Stimulated activated CD4-positive, alpha-beta T cell treated with anti-CD3 and anti-CD28 coated beads, Interleukin-4, amount 100 ng/mL, for 4 hours (primary cell): ENCODE measurements at regions not wholly inside any gene's neighbourhood (a gene's known extent, or its start where the extent isn't known, plus 50 kb on each side); places are given as distances from the start of the nearest gene placed in this dataset.

Source experiments
- DNase-seq, 2 experiments: peaks; one replicate each; pipeline ENCODE4 v3.0.0-alpha.2; 2020

- no peak for DNase-seq
Observed at GRCh38 chr4:63017300-63017699, 1392.0 kb downstream of the TECRL start.

DNA sequence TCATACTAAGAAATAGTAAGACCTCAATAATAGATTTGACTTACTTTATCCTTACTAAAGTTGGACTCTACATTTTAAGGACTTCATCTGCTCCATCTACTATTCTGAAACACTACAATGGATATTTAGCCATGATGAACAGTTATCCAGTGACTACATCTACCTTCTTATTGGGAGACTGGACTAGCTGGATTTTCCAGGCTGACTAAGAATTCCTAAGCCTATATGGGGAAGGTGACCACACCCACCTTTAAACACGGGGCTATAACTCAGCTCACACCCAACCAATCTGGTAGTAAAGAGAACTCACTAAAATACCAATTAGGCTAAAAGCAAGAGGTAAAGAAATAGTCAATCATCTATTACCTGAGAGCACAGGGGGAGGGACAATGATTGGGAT is 1438.4 kb downstream of the TECRL start:
- no peak for DNase-seq

DNA sequence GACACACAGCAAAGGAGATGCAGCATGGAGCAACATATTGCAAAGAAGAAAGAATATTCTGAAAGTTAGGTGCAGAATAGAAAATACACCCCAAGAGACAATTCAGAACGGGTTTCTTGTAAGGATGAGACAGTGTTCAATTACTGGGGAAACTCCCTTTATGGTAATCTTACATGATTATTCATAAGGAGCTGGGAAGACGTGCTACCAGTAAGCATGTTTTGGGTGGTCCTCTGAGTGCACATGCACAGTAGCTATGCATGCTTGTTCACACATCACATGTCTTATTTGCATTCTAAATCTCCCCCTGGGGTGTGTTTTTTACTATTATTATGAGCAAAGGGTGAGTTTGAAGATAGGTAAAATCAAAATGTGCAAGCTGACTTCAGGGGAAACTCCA is 1448.8 kb downstream of the TECRL start:
- DNase-seq = no peak

DNA sequence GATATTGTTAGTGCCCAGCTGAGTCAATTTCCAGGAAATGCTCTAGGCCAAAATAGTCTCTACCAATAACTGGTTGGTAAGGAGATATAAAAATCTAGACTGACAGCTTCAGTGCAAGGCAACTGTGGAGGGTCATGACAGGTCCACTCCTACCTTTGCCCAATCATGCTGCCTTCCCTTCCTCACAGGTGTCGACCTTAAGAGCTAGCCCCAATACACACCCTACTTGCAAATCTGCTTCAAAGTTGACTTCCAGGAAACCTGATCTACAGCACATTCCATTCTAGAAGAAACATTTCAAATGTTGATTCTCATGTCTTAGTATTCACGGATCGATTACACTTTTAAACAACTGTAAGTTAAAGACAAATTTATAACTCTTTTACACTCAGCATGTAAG is 1455.5 kb downstream of the TECRL start:
- DNase-seq = no peak

GRCh38 chr4:62952366-62952765 is 1456.9 kb downstream of the TECRL start:
- no peak for DNase-seq

- DNase-seq = no peak
Observed at GRCh38 chr4:62948108-62948507, 1461.1 kb downstream of the TECRL start.

DNA sequence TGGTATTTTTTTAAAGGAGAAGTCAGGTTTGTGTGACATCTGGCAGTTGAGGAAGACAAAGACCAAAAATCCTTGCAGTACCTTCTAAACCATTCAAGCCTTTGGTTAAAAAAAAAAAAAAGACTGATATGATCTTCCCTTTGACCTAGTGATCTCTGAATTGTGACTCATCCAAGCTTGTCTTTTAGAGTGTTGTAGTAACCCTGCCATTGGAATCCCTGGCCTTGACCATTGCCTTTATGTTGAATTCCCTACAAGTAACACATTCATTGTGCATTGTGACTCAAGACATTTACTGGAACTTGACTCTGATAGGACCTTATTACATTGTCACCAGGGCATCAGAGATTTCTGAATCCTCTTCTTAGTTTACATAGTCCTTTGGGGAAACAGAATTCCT is 1469.0 kb downstream of the TECRL start:
- no peak for DNase-seq

DNA sequence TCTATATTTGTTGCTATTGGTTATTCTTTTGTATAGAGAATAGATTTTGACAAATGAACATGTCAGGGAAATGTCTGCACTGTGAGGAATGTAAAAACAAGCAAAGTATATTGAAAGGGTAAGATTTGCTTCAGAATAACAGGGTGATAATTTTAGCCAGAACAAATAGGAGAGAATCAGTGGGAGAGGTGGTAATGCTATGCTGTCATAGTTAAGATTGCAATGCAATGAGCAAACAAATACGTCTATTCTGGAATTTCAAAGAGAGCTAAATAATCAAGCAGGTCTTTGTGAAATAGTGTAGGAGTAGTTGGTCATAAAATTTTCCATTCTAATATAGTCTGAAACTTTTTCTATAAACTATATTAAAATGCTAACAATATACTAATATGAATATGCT is 1478.4 kb downstream of the TECRL start:
- no peak for DNase-seq

- no peak for DNase-seq
Observed at GRCh38 chr4:62928483-62928882, 1480.8 kb downstream of the TECRL start.

DNA sequence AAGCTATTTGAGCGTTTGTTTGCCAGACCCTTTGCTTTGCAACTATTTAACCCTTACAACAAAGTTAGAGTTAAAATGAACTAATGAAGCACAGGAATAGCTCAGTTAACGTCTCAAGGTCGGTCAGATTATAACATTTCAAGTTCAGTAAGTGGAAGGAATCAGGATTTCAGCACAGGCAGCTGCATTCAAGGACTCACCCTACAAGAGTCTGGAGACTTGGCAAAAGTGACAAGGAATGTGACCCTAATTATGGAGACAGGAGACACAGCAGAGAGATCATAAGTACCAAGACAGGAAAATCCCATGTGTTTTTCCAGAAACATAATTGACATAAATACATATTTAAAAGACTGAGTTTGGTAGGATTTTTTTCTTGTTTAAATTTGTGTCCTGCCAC is 1481.7 kb downstream of the TECRL start:
- no peak for DNase-seq

- DNase-seq = no peak
Observed at GRCh38 chr4:62923783-62924182, 1485.5 kb downstream of the TECRL start.

DNA sequence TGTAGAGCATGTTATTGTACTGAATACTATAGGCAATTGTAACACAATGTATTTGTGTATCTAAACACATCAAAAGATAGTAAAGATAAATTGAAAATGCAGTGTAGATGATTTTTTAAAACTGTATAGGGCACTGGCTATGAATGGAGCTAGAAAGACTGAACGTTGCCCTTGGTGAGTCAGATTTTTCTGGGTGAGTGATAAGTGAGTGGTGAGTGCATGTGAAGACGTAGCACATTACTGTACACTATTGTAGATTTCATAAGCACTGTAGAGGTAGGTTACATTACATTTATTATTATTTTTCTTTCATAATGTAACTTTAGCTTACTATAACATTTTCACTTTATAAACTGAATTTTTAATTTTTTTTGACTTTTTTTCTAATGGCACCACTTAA is 1491.6 kb downstream of the TECRL start:
- no peak for DNase-seq

DNA sequence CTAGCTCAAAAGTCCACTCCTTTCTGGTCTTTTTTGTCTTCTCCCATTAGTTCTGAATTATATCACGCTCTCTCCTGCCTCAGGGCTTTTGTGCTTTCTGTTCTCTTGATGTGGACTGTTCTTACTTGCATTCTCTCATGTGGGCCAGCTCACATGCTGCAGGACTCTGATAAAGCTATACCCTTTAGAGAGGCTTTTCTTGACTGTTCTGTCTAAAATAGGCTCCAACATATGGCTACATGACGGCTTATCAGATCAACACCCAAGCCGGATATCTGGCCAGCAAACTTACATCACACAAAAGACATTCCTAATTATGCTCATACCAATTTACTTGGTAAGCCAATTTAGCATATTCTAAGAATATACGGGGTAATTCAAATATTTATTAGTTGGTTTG is 1494.5 kb downstream of the TECRL start:
- no peak for DNase-seq

- DNase-seq = no peak
Observed at GRCh38 chr4:62913065-62913464, 1496.2 kb downstream of the TECRL start.

- no peak for DNase-seq
Observed at GRCh38 chr4:62912531-62912930, 1496.7 kb downstream of the TECRL start.

GRCh38 chr4:62909238-62909637 is 1500.0 kb downstream of the TECRL start:
- no peak for DNase-seq

DNA sequence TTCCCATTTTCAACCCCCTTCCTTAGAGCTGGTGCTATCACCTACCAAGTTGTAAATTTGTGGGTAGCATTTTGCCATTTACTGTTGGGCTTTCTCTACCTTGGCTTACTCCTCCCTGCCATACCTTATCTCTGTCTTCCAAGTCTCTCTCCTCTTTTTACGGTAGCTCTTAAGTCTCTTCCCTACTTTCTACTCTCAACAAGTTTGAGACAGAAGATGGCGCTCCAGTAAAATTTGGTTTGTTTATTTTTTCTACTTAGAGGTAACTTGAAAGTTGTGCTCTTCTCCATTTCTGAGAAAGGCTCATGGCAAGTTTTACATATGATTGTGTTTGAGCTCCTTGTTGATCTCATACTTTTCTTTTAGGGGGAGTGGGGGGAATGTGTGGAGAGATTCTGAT is 1508.1 kb downstream of the TECRL start:
- DNase-seq = no peak

DNA sequence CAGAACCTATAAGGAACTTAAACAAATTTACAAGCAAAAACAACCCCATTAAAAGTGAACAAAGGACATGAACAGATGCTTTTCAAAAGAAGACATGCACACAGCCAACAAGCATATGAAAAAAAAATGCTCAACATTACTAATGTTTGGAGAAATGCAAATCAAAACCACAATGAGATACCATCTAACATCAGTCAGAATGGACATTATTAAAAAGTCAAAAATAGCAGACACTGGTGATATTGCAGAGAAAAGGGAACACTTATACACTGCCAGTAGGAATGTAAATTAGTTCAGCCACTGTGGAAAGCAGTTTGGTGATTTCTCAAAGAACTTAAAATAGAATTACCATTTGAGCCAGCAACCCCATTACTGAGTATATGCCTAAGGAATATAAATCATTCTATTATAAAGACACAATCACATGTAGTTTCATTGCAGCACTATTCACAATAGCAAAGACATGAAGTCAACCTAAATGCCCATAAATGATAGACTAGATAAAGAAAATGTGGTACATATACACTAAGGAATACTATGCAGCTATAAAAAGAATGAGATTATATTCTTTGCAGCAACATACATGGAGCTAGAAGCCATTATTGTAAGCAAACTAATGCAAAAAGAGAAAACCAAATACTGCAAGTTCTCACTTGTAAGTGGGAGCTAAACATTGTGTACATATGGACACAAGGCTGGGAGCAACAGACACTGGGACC is 1509.4 kb downstream of the TECRL start:
- no peak for DNase-seq

DNA sequence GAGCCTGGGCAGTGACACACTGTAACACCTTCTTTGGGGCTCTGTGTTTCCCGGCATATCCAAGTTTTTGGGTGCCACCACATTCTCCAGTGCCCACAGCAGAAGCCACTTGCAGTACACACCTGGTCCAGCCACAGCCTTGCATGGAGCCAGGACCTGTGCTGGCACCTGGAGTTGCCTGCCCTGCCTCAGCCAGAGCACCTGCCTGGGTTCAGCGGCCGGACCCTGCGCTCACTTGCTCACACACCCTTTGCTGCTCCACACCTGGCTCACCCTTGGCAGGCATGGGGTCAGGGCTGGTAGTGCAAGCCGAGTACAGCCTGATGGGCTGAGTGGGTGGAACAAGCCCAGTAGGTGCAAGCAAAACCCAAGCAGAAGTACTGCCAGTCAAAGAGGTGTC is 1511.1 kb downstream of the TECRL start:
- no peak for DNase-seq

DNA sequence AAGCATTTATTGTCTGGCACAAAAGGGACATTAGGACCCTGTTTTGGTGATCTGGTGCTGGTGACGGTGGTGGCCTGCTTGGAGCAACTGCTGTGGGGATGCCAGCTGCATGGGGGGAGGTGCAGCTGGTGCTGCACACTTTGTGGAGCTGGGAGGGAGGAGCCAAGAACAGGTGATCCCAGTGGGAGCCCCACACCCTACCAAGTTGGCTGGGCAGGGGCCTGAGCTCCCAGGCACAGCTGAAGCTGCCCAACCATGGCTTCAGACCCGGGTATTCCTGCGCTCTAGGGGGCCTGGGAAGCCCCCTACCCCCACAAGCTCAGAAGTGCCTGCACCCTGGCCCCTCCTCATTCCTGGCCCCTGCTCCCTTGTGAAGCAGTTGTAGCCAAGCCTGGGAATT is 1512.5 kb downstream of the TECRL start:
- no peak for DNase-seq

DNA sequence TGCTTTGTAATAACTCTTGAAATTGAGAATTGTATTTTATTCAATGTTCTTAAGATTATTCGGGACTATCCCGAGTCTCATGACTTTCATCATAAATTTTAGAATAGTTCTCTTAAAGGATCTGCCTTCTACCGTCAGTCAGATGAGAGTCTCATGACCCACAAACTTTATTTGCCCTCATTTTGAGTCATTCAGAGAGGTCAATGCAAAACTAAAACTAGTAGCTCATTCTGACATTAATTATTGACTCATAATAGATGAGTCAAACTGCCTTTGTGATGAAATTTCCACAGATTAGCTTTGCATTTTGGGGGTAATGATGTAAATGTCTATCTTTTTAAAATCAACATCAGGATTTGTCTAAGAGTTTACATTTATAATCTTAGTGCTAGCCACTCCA is 1527.3 kb downstream of the TECRL start:
- no peak for DNase-seq

DNA sequence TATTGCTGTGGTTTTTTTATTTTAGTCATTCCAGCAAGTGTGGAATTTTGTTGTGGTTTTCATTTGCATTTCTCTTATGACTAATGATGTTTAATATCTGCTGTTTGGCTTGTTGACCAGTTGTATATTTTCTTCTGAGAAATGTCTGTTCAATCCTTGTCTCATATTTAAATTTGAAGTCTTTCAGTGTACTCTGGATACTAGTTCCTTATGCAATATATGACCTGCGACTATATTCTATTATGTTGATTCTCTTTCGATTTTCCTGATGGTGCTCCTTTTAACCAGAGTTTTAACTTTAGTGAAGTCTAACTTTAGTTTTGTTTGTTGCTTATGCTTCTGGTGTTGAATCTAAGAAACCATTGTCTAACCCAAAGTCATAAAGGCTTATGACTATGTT is 1528.0 kb downstream of the TECRL start:
- no peak for DNase-seq

DNA sequence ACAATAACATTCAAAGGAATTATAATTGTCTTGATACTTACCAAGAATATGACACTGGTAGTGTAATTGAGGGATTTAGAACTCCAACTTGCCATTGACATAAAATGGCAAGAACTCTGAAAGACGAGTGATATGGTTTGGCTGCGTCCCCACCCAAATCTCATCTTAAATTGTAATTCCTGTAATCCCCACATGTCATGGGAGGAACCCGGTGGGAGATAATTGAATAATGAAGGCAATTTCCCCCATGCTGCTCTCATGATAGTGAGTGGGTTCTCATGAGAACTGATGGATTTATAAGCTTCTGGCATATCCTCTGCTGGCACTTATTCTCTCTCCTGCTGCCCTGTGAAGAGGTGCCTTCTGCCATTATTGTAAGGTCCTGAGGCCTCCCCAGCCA is 1536.4 kb downstream of the TECRL start:
- DNase-seq = no peak

- no peak for DNase-seq
Observed at GRCh38 chr4:62871078-62871477, 1538.2 kb downstream of the TECRL start.

GRCh38 chr4:62870451-62870850 is 1538.8 kb downstream of the TECRL start:
- no peak for DNase-seq

- DNase-seq = no peak
Observed at GRCh38 chr4:62865261-62865660, 1544.0 kb downstream of the TECRL start.
